HT-29 (cell line): ENCODE measurements at regions not wholly inside any gene's neighbourhood (a gene's known extent, or its start where the extent isn't known, plus 50 kb on each side); places are given as distances from the start of the nearest gene placed in this dataset.
A peak's percentile ranks its signal among the peaks of the same experiment; 100 is the strongest.

Experiments used
- DNase-seq: peaks from one replicate; pipeline ENCODE4 v3.0.0-alpha.2; 2015; ENCODE audit warnings: low spot score

DNA sequence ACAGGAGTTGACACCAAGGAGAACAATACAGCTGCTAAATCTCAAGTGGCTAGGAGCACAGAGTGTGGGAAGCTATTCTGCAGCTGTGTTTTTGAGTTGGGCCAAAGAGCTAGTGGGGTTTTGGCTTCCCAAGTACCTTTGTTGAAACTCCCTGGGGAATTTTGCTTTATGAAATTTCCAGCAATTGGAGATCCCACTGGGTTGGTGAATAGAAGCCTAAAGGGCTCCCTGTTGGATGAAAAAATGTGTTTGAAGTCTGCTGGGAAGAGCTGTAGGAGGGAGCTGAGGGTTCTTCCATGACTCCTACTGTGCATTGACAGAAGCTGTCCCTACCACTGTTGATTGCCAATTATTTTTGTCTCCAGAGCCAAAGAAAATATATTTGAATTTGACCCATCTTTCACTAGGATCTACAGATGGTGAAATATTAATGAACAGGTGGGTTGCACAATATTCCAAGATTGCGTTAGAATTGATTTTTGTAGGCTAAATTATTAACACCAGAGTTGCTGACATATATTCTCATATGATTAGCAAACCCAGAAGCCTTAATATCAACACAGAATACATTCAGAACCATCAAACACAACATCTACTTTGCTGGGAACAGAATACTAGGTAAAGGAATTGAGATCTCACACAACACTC, 95.4 kb upstream of the CYP1B1 start:
- DNase-seq, result no peak

DNA sequence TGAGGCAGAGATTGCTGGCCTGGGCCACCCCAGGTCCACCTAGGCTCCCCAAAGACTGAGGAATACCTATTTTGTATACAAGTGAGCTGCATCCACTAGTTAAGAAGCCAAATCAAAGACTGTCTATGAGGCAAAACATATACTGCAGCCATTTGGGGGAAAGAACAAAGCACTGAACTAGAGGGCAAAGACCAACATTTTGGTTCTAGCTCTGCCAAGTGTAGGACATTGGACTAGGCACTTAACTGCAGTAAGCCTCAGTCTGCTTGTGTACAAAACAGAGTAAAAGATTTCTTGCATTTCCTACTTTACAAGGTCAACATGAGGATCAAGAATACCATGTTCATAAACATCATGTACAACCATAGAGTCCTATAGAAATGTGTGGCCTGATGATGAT, 94.8 kb upstream of the CYP1B1 start:
- DNase-seq, result no peak

DNA sequence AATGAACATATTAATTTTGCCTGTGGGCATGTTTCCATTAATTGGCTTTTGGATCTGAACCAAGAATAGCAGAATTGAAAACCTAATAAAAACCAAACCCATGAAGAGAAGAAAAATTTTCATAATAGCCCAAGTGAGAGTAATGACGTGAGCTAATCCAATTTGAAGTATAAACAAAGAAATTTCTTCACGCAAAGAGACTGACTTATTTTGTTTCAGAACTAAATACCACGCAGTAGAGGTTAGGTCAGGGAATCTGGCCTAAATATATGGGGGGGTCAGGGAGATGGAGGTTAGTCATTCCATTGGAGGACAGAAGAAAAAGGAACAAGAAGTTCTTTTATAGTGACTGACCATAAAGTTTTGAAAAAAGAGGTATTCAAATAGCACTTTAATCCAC, 94.1 kb upstream of the CYP1B1 start:
- no peak for DNase-seq

- no peak for DNase-seq
Observed at GRCh38 chr2:38168710-38169480, 92.9 kb upstream of the CYP1B1 start.

- DNase-seq, result no peak
Observed at GRCh38 chr2:38167968-38168350, 92.0 kb upstream of the CYP1B1 start.

- DNase-seq, result no peak
Observed at GRCh38 chr2:38165698-38166097, 89.7 kb upstream of the CYP1B1 start.

DNA sequence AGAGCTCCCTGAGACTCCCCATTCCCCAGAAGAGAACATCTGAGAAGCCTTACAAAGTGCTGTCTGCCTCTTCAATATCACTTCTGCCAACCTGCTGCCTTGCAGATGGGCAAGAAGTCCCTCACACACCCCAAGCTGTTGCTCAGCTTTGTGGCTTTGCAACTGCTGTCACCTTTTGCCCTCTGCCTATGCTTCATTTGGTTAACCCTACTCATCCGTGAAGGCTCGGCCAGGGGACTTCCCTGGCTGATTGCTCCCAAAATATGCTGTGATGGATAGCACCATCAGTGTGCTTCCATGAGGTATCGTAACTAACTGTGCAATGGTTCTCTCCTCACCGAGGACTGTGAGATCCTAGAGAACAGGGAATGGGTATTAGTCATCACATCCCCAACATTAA, 88.9 kb upstream of the CYP1B1 start:
- DNase-seq, result no peak

GRCh38 chr2:38163579-38163978, 87.6 kb upstream of the CYP1B1 start:
- no peak for DNase-seq

- peak; percentile 51 for DNase-seq
Observed at GRCh38 chr2:38163006-38163405, 87.1 kb upstream of the CYP1B1 start.

DNA sequence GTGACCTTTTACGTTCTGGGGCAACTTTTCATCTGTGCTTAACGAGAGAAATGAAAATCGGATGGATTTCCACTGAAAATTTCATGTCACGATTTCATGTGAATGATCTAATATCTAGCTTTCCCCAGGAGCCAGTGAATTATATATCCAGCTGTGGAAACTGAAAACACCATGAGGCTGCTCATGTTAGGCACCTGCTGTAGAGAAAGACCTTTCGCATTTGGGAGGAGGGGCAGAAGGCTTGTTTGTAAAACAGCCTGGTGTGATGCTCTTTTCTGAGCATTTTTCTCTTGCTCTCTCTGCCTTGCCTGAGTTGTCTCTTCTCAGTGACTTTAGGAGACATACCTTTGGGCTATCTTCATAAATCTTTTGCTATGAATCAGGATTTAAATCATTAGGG, 84.6 kb upstream of the CYP1B1 start:
- no peak for DNase-seq

DNA sequence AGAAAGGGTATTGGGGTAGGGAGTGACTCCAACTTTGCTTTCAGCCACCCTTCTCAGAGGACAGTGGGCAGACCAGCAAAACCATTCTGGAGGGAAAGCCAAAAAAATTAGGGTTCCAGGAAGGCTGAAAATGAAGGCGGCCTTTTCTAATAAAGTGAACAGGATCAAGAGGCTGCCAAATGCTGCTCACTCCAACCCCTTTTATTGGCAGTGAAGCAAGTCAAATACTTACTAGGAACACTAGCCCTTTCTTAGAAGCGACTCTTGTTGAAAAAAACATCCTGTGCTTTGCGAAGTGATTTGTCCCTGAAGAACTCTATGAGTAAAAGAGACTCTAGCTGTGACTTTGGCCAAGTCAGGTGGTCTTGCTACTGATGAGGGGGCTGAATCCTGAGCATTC, 83.6 kb upstream of the CYP1B1 start:
- no peak for DNase-seq

GRCh38 chr2:38159191-38159590, 83.2 kb upstream of the CYP1B1 start:
- no peak for DNase-seq

DNA sequence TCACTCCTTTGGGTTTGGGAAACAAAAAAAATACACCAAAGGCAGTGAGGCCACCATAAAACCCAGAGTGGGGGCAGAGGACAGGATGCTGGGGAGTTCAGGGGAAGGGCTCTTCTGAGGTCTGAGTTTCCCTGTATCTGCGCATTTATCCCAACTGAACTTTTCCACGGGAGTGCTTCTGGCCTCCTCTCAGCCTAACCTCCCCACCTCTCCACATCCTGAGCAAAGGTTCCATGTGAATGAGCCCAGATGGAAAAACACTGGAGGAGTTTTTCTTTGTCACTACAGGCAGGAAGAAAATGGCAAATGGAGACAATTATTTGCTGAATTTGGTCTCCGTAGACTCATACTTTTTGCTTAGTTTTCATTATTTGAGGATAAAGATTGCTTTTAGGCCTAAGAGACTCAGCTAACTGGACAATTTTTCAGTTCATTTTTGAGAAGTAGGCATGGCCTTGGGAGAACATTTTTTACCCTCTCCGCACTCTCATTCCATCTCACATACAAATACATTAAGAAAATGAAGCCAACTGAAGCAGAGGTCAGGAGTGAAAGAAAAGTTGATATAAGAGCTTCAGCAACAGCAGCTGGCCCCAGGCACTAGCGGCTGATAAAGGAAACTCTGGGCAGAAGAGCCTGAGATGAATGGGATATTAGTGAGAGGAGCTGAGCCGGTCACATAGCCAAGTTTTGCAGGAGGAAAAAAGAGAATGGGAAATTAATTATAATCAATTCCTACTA, 82.6 kb upstream of the CYP1B1 start:
- DNase-seq, result no peak

DNA sequence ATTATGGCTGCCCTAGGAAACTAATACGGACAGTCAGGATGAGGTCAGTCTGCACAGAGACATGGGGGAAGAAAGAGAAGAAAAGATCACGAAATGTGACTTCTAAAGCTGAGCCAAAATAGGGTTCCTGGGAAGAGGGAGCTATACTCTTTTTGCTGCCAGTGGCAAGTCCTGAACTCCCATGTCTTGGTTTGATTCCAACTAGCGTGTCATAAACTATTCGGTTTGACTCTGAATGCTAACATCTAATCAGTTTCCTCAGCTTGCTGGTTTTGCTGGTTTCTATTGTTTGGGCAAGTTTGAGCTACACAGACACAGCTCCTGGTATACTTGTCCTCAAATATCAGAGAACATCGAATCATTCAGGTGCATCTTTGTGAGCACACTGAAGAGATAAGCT, 80.5 kb upstream of the CYP1B1 start:
- no peak for DNase-seq

- DNase-seq, result no peak
Observed at GRCh38 chr2:38155015-38155414, 79.1 kb upstream of the CYP1B1 start.

DNA sequence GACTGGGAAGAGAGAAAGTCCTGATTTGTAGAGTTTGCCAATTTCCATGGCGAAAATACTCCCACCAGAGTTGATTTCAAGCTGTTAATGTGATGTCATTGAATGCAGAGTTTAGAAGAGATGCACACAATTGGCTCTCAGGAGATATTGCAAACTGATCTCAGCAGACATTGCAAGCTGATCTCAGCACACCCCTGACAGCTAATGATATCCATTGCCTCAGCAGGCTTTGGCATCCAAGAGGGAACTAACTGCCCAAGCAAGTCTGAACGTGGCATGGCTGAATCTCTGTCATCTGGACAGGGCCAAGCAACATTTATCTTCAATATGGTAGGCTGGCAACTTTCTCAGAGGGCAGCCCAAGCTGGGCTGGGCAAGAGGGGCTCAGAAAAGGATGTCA, 78.4 kb upstream of the CYP1B1 start:
- DNase-seq, result no peak

DNA sequence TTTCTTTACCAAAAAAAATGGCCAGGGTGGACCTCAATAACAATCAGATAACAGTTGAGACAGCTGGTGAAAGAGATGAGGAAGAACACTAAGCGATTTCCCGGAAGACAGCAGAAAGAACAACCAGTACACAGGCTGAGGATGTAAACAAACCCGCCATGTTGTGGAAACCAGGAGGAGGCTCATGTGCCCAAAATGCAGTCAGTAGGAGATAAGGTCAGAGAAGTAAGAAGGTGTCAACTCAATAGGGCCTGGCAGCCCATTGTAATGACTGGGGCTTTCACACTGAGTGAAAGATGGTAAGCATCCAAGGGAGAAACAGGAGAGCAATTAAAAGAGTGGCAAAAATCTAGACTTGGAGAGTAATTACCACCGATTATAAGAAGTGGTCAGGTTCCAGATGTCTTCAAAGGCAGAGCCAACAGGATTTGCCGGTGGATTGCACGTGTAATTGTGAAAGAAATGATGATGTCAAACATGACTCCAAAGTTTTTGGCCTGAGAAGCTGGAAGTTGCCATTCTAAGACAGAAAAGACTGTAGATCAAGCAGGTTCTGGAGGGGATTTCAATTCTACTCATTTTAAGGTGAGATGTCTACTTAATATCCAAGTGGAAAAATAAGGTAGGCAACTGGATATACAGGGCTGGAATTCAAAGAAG, 77.7 kb upstream of the CYP1B1 start:
- no peak for DNase-seq

DNA sequence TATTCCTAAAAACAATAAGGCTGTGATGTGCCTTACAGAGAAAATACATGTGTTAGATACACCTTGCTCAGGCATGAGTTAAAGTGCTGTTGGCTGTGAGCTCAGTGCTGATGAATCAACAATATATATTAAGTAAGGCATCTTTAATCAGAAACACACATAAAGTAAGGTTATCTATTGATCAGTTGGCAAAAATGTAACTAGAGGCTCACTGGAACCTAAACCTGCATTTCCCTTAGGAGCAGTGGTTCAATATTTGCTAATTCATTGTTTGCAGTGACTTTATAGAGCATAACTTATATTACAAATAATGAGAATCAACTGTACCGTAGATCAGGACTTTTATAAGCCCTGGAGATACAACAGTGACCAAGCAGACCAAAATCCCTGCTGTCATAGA, 77.0 kb upstream of the CYP1B1 start:
- no peak for DNase-seq

GRCh38 chr2:38152035-38152434, 76.1 kb upstream of the CYP1B1 start:
- DNase-seq, result no peak

DNA sequence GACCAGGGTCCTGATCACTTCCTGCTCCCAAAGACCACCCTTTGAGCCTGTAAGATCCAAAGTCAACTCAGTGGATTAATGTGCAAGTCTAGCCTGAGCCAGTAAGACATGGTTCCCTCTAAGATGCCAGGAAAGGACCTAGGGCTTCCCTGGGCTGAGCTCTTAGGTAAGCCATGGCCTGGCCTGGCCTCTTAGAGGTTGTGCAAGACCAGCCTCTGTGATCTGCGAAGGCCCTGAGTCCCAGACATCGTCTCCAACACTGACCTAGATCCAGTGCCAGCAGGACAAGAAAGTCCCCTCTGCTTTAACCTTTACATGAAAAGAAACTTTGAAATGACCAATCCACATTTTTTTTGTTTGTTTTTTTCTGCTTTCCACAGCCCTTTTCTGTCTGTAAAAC, 73.6 kb upstream of the CYP1B1 start:
- DNase-seq, result no peak

DNA sequence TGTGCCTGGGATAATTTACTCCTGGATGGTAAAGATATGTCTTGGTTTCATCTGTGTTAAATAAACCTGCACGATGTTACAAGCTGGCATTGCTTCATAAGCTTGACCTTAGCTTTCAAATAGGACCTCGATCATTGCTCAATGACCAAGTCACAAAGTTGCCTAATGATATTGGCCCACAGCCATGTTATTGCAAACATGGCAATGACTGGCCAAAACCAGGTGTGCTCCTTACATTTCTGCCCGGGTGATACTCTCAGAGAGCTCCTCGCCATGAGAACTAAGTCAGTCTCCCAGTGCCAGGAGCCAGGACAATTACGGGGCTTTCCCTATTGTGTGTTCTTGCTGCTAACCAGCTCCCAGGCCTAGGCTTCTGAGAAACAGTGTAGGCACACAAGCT, 72.5 kb upstream of the CYP1B1 start:
- peak; percentile 78 for DNase-seq
